Stimulated activated CD4-positive, alpha-beta T cell treated with anti-CD3 and anti-CD28 coated beads, TNF-alpha, amount 100 ng/mL, for 1 hour (primary cell): ENCODE measurements at regions not wholly inside any gene's neighbourhood (a gene's known extent, or its start where the extent isn't known, plus 50 kb on each side); places are given as distances from the start of the nearest gene placed in this dataset.

ENCODE experiments used
- DNase-seq, 3 donors: peaks; one replicate each; pipeline ENCODE4 v3.0.0-alpha.2; 2020; ENCODE audit warnings: low read depth in 3 of 3, low spot score in 1 of 3

DNA sequence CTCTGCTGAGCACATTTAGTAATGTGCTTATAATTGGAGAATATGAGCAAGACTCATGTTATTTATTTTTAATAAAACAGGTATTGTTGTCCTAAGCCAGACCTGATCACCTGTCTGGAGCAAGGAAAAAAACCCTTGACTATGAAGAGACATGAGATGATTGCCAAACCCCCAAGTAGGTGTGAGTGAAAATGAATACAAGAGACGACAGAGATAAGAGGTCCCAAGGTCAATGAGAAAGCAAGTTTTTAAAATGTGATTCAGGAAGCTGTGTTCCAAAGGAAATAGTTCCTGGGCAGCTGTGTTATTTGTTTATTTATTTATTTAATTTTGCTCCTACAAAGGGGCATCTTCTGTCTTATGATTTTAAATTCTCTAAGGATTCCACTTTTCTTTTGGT, 83.1 kb downstream of the ZNF486 start:
- DNase-seq = no peak
